GM18873 (cell line): ENCODE measurements at regions not wholly inside any gene's neighbourhood (a gene's known extent, or its start where the extent isn't known, plus 50 kb on each side); places are given as distances from the start of the nearest gene placed in this dataset.
"Not testable (repeated sequence)": the region's sequence is repeated elsewhere in the genome, so short reads cannot be mapped to it uniquely, and the experiment has no call there.

ENCODE experiments used
- ATAC-seq: cut with Tn5 transposase; IDR thresholded peaks from one replicate; pipeline ENCODE4 v1.9.1; 2021; ENCODE audit warnings: mild to moderate bottlenecking, moderate library complexity, moderate number of reproducible peaks; ENCODE audit not compliant: unreplicated experiment, low FRiP score

DNA sequence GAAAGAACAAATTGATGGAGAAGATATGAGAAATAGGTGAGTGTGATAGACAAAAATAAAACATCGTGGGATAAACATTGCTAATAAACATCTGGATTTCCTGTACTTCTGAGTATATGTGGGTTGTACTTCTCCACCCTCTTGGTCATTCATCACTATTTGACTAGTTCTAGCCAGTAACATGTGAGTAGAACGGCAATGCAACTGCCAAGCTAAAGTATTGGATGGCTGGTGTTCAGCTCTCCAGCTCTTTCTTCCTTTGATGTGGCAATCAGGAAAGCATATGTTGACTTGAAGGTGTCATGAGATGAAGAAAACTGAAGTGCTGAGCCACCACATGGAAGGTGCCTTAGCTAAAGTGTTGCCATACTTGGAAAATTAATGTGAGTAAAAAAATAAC is 144.9 kb downstream of the SCG2 start:
- no peak for ATAC-seq

DNA sequence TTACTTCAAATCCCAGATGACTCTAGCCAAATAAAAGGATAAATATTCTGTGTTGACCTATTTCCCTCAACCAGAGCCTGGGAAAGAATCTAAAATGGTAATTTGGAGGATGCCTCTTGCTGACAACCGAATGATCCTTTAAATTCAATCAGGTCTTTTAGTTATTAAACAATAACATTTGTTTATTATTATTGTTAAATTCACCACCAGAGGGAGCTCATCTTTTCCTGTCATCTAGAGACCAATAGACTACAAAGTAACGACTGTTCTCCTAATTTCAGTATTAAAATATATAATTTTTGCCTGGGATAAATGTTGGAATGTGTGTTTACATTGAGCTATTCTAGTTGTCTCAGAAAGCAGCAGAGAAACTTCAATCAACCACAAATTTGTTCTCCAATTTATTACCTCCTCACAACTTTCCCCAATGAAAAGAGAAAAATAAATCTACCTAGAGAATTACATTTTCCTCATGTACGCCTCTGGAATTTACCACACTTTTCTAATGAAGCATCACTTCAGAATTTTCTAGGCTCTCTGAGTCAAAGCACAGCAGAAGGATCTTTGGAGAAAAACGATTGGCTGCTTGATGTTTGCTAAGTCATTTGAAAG is 142.7 kb downstream of the SCG2 start:
- no peak for ATAC-seq

DNA sequence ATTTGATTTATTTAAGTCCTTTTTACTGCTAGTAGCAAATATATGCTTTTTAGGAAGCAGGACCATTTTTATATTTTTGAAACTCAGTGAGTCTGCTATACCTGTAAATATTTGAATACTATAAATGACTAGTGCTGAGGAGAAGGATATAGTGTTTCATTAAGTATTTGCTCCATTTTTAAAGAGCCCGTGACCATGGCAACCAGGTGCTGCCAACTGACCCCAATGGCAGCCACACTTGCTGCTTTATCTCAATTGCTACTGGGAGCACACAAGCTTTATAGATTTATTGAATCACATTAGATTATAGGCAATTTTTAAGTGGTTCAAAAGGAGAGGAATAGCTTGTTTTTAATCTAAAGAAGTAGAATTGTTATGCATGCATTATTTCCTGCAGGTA is 142.0 kb downstream of the SCG2 start:
- ATAC-seq, result no peak

DNA sequence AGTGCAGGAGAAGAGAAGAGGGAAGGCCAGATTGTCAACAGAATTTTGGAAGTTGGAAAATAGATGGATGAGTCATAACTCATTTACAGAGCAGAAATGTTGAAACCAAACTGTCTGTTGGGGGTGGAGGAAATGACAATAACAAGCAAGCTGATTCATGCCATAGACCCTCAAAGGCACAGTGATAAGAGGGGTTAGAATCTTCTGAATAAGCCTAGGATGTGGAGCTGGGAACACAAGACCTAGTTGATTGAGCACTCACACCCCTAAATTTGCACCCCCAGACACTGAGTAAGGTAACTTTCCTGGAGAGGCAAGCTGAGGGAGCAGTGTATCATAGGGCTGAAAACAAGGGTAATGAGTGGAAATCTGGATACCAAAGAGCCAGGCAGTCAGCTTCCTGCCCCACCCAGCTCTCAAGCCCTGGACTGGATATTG is 141.4 kb downstream of the SCG2 start:
- no peak for ATAC-seq

DNA sequence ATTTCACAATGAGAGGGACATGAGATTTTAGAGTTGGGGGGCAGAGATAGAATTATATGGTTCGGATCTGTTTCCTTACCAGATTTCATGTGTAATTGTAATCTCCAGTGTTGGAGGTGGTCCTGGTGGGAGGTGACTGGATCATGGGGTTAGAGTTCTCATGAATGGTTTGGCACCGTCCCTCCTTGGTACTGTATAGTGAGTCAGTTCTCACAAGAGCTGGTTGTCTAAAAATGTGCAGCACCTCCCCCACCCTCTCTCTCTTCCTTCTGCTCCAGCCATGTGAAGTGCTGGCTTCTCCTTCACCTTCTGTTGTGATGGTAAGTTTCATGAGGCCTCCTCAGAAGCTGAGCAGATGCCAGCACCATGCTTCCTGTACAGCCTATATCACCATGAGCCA is 138.1 kb downstream of the SCG2 start:
- no peak for ATAC-seq

DNA sequence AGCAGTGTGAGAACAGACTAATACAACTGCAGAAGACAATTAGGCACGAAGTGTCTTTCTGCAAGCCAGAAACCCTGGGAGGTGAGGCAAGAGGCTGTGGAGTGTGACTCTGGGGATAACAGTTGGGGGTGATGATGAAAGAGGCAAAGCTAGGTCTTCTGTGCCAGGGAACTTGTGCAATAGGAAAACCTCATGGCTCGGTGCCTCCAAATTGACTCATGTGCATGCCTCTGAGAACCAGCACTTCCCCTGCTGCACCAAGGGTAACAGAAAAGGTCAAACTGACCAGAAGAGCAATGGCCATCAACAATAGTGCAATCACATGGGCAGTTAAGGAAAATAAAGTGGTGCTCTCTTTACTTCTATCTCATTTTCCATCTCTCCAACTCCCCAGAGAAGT is 136.4 kb downstream of the SCG2 start:
- ATAC-seq, result no peak

DNA sequence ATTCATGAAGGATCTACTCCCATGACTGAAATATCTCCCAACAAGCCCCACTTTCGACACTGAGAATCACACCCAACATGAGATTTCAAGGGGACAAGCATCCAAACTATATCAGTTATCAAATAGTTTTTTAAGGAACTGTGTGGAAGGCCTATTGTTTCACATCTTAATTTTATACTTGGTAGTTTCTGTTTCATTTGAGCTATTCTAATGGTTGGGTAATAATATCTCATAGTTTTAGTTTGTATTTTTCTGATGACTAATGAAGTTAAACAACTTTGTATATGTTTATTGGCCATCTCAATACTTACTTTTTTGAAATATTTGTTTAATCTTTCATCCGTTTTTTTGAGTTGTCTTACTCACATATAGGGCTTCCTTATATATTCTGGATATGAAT is 135.0 kb downstream of the SCG2 start:
- no peak for ATAC-seq

DNA sequence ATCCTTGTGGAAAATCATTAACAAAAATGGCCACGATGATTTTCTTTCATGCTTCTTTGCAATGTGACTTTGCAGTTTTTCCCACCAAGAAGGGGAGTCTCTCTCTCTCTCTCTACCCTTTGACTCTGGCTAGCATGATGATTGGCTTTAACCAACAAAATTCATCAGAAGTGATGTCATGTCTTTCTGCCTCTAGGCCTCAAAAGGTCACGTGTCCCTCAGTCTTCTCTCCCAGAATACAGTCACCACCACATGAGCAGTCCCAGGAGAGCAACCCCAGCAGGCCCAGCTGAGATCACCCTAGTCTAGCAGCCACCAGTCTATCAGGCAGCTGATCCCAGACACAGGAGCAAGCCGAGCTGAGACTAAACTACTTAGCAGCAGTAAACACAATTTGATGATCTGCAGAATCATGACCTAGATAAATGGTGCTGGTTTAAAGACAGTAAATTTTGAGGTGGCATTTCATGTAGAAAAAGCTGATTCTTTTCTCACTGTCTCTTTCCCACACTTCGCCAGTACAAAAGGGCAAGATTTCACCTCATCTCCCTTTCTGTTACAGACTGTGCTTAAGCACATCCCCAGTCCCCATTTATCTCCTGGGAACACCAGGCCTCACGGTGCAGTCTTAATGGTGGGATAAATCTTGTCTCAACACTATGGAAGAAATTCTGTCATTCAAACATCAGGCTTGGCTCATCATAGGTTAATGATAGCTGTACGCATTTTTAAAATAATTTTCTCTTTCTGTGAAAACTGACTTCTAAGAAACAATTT is 132.7 kb downstream of the SCG2 start:
- no peak for ATAC-seq

DNA sequence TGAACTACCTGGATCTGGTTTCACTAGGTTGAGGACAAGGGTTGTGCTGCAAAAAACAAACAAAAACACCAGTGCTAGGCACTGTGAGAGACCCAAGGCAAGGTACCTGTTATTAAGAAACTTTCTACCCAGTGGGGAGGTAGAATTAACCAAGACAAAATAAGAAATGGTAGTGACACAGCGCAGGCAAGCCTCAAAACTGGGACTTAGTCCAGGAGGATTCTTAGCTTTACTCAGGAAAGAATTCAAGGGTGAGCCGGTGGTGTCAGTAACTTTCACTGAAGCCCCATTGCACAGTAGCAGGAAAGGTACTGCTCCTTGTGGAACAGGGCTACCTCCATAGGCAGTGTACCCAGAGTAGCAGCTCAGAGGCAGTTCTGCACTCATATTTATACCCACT is 131.6 kb downstream of the SCG2 start:
- no peak for ATAC-seq

DNA sequence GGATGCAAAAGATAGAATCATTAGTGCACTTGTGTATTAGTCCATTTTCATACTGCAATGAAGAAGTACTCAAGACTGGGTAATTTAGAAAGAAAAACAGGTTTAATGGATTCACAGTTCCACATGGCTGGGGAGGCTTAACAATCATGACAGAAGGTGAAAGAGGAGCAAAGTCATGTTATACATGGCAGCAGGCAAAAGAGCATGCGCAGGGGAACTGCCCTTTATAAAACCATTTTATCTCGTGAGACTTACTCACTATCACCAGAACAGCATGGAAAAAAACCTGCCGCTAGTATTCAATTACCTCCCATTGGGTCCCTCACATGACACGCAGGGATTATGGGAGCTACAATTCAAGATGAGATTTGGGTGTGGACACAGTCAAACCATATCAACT is 129.4 kb downstream of the SCG2 start:
- ATAC-seq, result no peak

DNA sequence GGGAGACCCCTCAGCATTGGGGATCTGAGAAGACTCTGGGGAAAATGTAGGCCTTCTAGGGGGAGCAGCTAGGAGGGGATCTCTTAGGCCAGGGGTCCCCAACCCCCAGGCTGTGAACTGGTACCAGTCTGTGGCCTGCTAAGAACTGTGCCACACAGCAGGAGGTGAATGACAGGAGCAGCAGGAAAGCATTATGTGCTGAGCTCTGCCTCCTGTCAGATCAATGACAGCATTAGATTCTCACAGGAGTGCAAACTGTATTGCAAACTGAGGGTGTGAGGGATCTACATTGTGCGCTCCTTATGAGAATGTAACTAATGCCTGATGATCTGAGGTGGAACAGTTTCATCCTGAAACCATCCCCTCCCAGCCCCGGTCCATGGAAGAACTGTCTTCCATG is 127.3 kb downstream of the SCG2 start:
- no peak for ATAC-seq

DNA sequence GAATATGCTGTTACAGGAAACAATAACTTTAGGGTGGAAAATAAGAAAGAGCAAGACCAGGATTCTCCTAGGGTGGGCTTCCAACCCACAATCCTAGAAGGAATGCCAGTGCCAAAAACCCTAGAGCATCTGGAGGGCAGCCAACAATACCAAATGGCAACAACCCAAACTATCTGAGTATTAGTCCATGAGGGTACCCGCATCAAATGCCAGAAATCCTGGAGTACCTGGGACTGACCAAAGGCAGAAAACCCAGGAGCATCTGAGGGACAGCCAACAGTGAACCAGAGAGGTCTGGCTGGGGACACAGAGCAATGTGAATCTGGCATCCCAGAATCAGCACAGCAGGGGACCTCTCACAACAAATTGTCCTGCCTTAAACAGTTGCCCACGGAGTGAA is 126.3 kb downstream of the SCG2 start:
- no peak for ATAC-seq

DNA sequence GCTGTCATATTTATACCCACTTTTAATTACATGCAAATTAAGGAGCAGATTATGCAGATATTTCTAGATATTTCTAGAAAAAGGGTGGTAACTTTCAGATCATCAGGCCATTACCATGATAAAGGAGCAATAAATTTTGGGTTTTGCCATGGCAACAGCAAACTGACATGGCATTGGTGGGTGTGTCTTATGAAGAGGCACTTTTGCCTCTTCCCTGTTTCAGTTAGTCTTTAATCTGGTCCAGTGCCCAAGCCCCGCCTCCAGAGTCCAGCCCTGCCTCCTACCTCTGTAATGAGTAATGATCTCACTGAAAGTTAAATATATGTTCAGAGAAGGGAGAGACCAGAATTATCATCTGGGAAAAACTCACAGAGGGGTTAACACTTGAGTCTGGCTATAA is 124.8 kb downstream of the SCG2 start:
- ATAC-seq, result no peak

DNA sequence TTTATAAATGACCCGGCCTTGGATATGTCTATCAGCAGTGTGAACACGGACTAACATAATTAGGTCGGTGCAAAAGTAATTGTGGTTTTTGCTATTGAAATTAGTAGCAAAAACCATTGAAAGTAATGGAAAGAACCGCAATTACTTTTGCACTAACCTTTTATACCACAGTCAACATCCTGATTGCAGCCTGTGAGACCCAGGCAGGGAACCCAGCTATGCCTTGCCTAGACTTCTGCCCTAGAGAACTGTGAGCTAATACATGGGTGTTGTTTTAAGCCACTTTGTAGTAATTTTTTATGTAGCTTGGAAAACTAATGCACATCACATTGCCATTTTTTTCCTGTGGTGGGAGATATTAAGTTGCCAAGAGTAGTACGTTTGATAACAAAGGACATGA is 120.7 kb downstream of the SCG2 start:
- ATAC-seq, result no peak

DNA sequence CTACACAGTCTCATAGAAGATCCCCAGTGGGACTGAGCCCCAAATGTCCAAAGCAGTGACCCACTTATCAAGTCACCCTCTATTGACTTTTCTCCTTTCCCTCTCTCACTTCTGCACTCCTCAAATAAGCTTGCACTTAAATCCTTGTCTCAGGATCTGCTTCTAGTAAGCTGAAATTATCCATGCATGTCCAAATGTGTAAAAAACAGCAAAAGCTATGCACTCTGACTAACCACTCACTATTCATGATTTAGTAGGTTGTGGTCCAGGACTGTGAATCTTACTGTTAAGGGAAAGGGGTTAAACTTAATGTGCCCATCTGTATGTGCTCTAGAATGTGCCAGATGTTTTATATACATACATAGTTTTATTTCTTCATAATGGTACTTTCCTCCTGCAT is 115.4 kb downstream of the SCG2 start:
- no peak for ATAC-seq

DNA sequence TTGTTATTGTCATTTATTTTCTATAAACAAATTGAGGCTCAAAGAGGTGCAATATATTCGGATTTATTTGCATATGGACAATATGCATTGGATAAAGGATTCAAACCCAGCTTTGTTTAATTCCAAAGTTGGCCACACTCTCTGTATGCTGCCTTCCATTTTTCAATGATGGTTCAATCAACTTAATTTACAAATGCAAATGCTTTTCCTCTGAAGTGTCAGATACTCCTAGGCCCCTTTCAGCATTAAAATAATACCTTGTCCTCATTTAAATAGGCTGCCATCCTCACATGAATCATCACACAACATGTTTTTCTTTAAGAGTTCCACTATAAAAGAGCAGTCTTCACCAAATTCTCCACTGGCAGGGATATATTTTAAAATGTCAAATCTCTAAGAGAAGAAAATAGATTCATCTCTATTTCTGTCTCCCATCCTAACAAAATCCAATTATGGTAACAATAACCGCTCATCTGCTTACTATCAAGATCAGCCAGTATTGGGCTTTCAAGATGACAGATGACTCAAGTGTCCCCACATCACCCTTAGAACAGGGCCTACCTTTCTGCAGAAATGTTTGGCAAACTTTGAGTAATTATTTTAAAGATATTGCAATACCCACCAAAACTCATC is 114.8 kb downstream of the SCG2 start:
- ATAC-seq, result no peak

DNA sequence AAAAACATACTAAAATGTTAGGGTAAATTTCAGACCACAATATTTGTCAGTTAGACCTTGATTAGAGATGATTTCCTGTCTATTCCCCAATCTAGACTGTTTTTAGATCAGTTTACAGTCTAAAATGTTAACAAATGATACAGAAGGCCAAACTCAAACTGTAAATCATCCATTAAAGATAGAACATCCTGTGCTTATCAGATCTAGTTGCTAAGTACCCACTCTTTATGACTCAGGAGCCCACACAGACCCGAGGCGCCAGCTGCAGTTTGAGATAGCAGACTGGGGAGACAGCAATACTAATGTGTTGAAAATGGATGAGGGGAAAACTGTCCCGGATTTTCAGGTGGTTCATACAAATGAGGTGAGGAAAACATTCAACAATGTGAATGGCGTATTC is 113.3 kb downstream of the SCG2 start:
- no peak for ATAC-seq

DNA sequence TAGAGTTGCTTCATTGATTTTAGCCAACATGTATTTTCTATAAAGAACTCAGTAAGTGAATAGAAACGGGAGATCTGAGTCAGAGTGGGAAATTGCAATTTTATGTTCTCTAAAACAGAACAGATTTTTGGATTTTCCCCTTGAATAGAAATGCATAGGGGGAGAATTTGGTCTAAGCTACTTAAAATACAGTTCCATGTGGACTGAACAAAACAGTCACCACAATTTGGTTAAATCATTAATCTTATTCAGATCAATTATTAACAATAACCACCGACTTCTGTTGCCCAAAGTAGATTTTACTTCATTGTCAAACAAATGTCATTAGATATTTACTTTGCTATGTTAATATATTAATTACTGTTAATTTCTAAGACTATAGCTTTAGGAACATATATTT is 107.7 kb downstream of the SCG2 start:
- no peak for ATAC-seq

DNA sequence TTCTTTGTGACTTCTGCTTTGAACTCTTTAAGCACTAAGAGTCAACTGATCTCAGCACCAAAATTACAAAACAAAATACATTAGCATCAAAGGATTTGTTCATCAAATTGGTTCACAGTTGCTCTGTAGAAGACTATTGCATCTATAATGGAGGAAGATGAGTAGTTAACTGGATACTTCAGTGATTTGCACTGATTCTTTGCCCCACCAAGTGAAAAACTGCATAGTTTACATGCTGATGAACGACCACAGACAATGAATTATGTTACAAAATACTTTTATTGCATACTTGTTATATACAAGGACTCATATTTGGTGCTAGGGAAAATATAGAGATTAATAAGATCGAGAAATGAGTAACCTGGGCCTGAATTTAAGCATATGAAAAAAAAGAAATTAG is 107.2 kb downstream of the SCG2 start:
- no peak for ATAC-seq

DNA sequence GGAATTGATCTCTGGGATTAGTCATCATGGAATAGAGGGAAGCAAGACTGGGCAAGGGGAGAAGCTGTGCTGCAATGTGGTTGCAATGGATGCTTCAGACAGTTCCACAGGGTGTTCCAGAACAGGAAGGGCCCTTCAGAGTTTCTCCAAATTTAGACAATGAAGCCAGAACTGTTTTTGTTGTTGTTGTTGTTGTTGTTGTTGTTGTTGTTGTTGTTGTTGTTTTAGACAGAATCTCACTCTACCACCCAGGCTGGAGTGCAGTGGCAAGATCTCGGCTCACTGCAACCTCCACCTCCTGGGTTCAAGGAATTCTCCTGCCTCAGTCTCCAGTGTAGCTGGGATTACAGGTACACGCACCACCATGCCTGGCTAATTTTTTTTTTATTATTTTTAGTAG is 105.3 kb downstream of the SCG2 start:
- not testable (repeated sequence) for ATAC-seq

DNA sequence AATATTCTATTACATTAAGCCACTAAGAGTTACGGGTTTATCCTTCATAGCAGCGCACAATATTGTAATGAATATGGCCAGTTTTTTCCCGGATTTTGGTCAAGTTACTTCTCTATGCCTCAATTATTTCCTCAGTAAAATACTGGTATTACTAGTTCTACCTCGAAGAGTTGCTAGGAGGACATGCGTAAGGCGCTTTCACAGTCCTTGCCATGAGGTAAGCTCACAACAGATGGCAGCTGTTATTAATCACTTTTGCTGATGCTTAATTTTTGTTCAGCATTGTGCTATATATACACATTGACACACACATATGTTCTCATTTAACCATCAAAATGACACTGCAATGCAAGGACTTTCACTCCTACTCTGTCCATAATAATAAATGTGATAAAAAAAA is 101.5 kb downstream of the SCG2 start:
- ATAC-seq, result no peak

DNA sequence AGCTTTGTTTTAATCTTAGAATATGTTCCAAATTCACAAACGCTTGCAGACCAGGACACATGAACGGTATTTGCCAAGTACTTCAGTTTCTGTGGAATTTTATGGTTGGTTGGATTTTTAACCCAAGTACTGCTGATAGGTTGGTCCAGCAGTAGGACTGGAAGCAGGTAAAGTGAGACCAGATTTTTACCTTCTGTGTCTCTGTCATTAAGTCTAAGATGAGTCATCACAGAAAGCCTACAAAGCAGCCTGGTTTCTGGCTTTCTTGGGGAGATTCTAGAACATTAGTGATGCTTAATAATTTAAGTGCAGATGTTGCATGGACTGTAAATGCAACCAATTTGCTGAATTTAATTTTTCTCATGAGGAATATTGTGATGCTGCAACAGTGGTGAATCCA is 100.5 kb downstream of the SCG2 start:
- no peak for ATAC-seq
